ENCODE measurements at regions not wholly inside any gene's neighbourhood (a gene's known extent, or its start where the extent isn't known, plus 50 kb on each side); places are given as distances from the start of the nearest gene placed in this dataset.
A peak's percentile ranks its signal among the peaks of the same experiment; 100 is the strongest.

DNA sequence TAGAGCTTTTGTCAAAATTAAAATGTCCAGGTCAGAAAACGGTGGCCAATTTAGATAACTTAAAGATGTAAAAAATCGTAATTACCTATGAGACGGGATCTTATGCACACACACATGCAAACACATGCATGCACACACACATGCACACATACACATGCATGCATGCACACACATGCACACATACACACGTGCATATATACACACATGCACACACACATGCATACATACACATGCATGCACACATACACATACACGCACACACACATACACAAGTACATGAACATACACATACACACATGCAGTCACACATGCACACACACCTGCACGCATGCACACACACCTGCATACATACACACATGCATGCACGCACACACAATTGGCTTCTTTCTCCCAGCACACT is 362.0 kb downstream of the IRX1 start:
- TF ChIP-seq, protein P1, sequence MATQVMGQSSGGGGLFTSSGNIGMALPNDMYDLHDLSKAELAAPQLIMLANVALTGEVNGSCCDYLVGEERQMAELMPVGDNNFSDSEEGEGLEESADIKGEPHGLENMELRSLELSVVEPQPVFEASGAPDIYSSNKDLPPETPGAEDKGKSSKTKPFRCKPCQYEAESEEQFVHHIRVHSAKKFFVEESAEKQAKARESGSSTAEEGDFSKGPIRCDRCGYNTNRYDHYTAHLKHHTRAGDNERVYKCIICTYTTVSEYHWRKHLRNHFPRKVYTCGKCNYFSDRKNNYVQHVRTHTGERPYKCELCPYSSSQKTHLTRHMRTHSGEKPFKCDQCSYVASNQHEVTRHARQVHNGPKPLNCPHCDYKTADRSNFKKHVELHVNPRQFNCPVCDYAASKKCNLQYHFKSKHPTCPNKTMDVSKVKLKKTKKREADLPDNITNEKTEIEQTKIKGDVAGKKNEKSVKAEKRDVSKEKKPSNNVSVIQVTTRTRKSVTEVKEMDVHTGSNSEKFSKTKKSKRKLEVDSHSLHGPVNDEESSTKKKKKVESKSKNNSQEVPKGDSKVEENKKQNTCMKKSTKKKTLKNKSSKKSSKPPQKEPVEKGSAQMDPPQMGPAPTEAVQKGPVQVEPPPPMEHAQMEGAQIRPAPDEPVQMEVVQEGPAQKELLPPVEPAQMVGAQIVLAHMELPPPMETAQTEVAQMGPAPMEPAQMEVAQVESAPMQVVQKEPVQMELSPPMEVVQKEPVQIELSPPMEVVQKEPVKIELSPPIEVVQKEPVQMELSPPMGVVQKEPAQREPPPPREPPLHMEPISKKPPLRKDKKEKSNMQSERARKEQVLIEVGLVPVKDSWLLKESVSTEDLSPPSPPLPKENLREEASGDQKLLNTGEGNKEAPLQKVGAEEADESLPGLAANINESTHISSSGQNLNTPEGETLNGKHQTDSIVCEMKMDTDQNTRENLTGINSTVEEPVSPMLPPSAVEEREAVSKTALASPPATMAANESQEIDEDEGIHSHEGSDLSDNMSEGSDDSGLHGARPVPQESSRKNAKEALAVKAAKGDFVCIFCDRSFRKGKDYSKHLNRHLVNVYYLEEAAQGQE (IDR thresholded peaks at IDR 0.05; ENCODE audit: insufficient read depth in 1 of 2, low read depth in 2 of 2, low read length in 2 of 2): no peak
- TF ChIP-seq TAF1 (IDR thresholded peaks at IDR 0.05; ENCODE audit: borderline replicate concordance, insufficient read depth, low read length) (no peak), FOXP2 (optimal IDR thresholded peaks at IDR 0.05; ENCODE audit: borderline replicate concordance, extremely low read depth, extremely low read length, insufficient read depth) (no peak), SIN3A (IDR thresholded peaks at IDR 0.05; ENCODE audit: borderline replicate concordance, insufficient read depth, low read length) (no peak), POLR2AphosphoS5 (IDR thresholded peaks at IDR 0.05; ENCODE audit: low read depth, low read length) (no peak)

DNA sequence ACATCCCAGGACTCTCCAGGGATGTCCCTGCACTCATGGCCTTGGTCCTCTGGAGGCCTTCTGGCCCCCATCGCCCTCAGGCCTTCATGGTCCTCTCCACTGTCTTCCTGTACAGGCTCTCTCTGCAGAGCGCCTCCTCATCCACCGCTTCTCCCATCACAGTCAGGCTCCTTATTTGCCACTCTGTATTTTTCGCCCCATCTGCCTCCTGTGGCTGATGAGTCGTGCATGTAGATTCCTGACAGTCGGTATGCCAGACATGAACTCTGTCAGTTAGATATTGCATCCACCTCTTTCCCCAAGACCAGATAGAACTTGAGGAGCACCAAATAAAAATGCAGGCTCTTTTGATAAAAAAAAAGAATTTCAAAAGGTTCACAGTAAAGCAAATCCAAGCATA is 362.8 kb downstream of the IRX1 start:
- TF ChIP-seq SIN3A (IDR thresholded peaks at IDR 0.05; ENCODE audit: borderline replicate concordance, insufficient read depth, low read length): no peak
- TF ChIP-seq, protein P1 (IDR thresholded peaks at IDR 0.05; ENCODE audit: insufficient read depth in 1 of 2, low read depth in 2 of 2, low read length in 2 of 2): no peak
- no peak for TF ChIP-seq POLR2AphosphoS5 (IDR thresholded peaks at IDR 0.05; ENCODE audit: low read depth, low read length)
- no peak for TF ChIP-seq TAF1 (IDR thresholded peaks at IDR 0.05; ENCODE audit: borderline replicate concordance, insufficient read depth, low read length)
- TF ChIP-seq FOXP2 (optimal IDR thresholded peaks at IDR 0.05; ENCODE audit: borderline replicate concordance, extremely low read depth, extremely low read length, insufficient read depth): no peak

DNA sequence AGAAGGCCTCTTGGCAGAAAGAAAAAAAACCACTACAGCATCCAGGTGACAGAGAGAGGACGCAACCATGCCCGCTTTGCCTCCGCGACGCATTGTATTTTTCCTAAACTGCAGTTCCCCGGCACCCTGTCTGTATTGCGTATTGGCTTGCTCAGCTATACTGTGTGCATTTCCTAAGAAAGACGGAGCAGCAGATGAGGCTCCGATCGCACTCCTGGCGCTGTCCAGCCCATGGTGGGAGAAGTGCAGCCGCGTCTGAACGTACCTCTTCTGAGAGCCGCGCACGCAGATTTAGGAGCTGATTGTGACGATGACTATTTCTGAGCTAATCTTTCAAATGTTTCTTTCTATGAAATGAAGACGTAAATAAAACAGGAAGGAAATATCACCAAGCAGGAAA is 366.5 kb downstream of the IRX1 start:
- TF ChIP-seq TAF1 (IDR thresholded peaks at IDR 0.05; ENCODE audit: borderline replicate concordance, insufficient read depth, low read length): no peak
- TF ChIP-seq, protein P1 (IDR thresholded peaks at IDR 0.05; ENCODE audit: insufficient read depth in 1 of 2, low read depth in 2 of 2, low read length in 2 of 2): 0 out of 4 replicates have a peak, but pooled peaks of 1 of the 2 experiments have one; percentile 25
- no peak for TF ChIP-seq SIN3A (IDR thresholded peaks at IDR 0.05; ENCODE audit: borderline replicate concordance, insufficient read depth, low read length)

DNA sequence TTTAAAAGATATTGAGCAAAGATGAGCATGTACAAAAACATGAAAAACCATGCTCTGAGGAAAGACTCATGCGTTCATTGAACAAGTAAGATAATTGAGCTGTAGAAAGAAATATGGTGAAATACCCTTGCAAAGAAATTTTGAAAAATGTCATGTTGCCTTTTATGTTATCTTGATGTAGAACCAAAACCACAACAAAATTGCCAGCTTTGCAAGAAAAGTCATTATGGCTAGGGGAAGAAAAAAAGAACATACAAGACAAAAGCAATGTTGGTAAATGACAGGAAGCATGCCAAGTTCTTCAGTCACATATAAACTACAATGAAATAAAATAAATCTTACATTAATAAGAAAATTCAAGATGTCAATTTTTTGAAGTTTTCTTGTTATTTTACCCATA is 368.0 kb downstream of the IRX1 start:
- TF ChIP-seq, protein P1 (IDR thresholded peaks at IDR 0.05; ENCODE audit: insufficient read depth in 1 of 2, low read depth in 2 of 2, low read length in 2 of 2): no peak
- no peak for TF ChIP-seq POLR2AphosphoS5 (IDR thresholded peaks at IDR 0.05; ENCODE audit: low read depth, low read length)
- no peak for TF ChIP-seq FOXP2 (optimal IDR thresholded peaks at IDR 0.05; ENCODE audit: borderline replicate concordance, extremely low read depth, extremely low read length, insufficient read depth)
- TF ChIP-seq TAF1 (IDR thresholded peaks at IDR 0.05; ENCODE audit: borderline replicate concordance, insufficient read depth, low read length): no peak
- no peak for TF ChIP-seq SIN3A (IDR thresholded peaks at IDR 0.05; ENCODE audit: borderline replicate concordance, insufficient read depth, low read length)

DNA sequence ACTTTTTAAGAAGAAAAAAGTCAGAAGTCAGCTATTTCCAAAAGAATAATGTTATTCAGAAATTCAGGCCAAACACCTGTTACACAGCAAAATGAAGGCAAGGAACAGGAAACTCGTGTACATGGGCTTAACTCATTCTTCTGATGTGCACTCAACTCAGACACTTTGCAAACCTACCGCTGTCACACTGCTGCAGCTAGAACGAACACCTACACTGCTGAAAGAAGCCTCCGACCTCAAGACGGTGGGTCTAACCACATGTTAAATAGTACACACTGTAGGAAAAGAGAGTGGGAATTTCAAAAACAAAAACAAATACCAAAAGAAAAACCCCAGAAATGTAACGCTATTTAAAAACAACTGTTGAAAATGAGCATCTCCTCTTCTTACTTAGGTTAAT is 384.5 kb downstream of the IRX1 start:
- TF ChIP-seq FOXP2 (optimal IDR thresholded peaks at IDR 0.05; ENCODE audit: borderline replicate concordance, extremely low read depth, extremely low read length, insufficient read depth) (no peak), SIN3A (IDR thresholded peaks at IDR 0.05; ENCODE audit: borderline replicate concordance, insufficient read depth, low read length) (no peak), TAF1 (IDR thresholded peaks at IDR 0.05; ENCODE audit: borderline replicate concordance, insufficient read depth, low read length) (no peak), POLR2AphosphoS5 (IDR thresholded peaks at IDR 0.05; ENCODE audit: low read depth, low read length) (no peak)
- TF ChIP-seq, protein P1 (IDR thresholded peaks at IDR 0.05; ENCODE audit: insufficient read depth in 1 of 2, low read depth in 2 of 2, low read length in 2 of 2): no peak

Data from PFSK-1 (cell line).